ENCODE measurements at regions not wholly inside any gene's neighbourhood (a gene's known extent, or its start where the extent isn't known, plus 50 kb on each side); places are given as distances from the start of the nearest gene placed in this dataset.
"Not testable (repeated sequence)": the region's sequence is repeated elsewhere in the genome, so short reads cannot be mapped to it uniquely, and the experiment has no call there.

DNA sequence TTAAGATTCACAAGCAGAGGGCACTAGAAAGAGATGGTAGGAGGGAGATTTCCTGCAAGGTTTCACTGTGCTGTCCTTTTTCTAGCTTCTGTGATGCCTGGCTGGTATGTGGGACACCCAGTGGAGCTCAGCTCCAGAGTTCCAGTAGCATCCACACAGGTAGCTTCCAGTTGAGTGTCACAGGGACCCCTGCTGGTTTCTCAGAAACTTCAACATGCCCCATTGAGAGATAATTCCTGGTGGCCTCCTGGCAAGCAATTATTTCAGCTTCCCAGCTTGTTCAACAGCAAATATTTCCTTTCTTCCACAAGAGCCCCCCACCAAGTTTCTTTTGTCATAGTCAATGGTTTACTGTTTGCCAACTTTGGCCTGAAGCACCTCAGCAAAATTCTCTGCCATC, 858.7 kb downstream of the REEP3 start:
- no peaks in the 10 kb centered on the region for H3K36me3 Mint-ChIP-seq
- H3K27me3 Mint-ChIP-seq, result no peaks in the 10 kb centered on the region
- H3K27ac Mint-ChIP-seq, result no peak overlapping the region
- H3K4me3 Mint-ChIP-seq, result no peak overlapping the region
- no peak for ATAC-seq
- no peaks in the 10 kb centered on the region for H3K4me1 Mint-ChIP-seq (ENCODE audit: low read depth in 2 of 2)
- no peak for DNase-seq (ENCODE audit: low spot score)
- H3K9me3 Mint-ChIP-seq, result no peaks in the 10 kb centered on the region

DNA sequence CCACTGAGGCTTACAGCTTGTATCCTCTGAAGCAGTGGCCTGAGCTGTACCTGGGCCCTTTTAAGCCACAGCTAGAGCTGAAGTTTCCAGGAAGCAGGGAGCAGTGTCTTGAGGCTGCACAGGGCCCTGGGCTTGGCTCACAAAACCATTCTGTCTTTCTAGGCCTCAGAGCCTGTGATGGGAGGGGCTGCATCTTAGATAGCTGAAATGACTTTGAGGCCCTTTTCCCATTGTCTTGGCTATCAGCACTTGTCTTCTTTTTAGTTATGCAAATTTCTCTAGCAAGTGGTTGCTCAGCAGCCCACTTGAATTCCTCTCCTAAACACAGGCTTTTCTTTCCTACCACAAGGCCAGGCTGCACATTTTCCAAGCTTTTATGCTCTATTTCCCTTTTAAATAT, 864.2 kb downstream of the REEP3 start:
- DNase-seq (ENCODE audit: low spot score) (no peak), ATAC-seq (no peak)
- Mint-ChIP-seq H3K4me3 (no peak overlapping the region), H3K27ac (no peak overlapping the region), H3K27me3 (no peaks in the 10 kb centered on the region), H3K9me3 (peaks cover 9% of the 10 kb centered on the region), H3K36me3 (no peaks in the 10 kb centered on the region), H3K4me1 (ENCODE audit: low read depth in 2 of 2) (no peaks in the 10 kb centered on the region)

DNA sequence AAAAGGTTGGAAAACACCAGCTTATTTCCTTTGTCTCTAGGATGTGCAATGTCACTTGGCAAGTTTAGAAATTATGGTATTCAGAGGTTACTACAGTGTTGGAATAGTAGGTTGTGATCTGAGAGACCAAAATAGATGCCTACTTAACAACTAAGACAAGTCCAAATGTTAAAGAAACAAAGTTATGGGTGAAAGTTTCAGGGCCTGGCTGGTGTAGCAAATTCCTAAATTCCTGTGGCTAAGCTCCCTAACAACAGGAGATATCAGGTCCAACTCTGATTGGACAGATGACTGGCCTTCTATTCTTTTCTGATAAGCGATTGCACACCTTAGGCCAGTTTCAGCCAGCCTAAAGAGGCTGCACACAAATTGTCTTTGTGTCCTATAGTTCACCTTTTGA, 873.5 kb downstream of the REEP3 start:
- no peak for DNase-seq (ENCODE audit: low spot score)
- Mint-ChIP-seq H3K36me3 (no peaks in the 10 kb centered on the region), H3K9me3 (peaks cover 13% of the 10 kb centered on the region)

DNA sequence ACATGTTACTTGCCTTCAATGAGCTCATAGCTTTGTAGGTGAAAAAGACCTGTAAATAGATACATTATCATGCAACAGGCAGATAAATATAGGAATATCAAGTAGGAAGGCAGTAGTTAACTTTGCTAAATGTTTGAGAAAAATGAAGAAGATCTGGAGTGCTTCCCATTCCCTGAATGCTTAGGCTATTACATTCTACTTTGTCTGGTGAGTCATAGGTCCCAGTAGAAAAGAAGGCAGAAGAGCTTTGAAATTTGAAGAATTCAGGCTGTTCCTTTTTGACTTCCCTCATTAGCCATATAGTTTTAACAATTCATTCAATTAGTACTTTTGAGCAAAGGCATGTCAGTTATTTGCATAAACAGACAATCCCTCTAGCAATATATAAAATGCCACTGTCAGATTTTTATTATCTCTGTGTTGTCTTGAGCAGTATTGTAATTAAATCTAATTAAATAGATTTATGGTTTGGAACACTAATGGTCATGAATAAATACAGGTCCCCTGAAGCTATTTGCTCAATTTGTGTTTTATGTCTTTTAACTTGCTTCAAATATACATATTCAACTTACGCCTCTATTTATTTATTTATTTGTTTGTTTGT, 875.0 kb downstream of the REEP3 start:
- no peak overlapping the region for H3K4me3 Mint-ChIP-seq
- ATAC-seq, result no peak
- no peak for DNase-seq (ENCODE audit: low spot score)
- H3K36me3 Mint-ChIP-seq, result no peaks in the 10 kb centered on the region
- no peaks in the 10 kb centered on the region for H3K4me1 Mint-ChIP-seq (ENCODE audit: low read depth in 2 of 2)
- H3K27ac Mint-ChIP-seq, result no peak overlapping the region
- H3K9me3 Mint-ChIP-seq, result peaks cover 17% of the 10 kb centered on the region
- H3K27me3 Mint-ChIP-seq, result no peaks in the 10 kb centered on the region

More for the DNA sequence above, 873.5 kb downstream of the REEP3 start:
- ATAC-seq, result no peak
- Mint-ChIP-seq H3K4me1 (ENCODE audit: low read depth in 2 of 2) (no peaks in the 10 kb centered on the region), H3K4me3 (no peak overlapping the region), H3K27ac (no peak overlapping the region), H3K27me3 (no peaks in the 10 kb centered on the region)

DNA sequence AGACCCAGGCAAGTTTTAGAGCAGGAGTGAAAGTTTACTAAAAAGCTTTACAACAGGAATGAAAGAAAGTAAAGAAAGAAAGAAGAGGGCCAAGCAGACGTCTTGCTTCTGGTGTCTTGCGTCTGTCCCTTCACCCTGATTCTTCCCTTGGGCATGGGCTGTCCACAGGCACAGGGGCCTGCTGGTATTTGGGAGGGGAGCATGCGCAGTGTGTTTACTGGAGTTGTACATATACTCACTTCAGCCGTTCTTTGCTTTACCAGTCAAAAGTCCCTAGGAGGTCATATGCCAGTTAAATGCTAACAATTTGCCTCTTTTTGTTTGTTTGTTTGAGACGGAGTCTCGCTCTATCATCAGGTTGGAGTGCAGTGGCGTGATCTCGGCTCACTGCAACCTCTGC, 875.9 kb downstream of the REEP3 start:
- Mint-ChIP-seq H3K9me3 (peaks cover 17% of the 10 kb centered on the region), H3K4me1 (ENCODE audit: low read depth in 2 of 2) (no peaks in the 10 kb centered on the region), H3K36me3 (no peaks in the 10 kb centered on the region), H3K27ac (no peak overlapping the region), H3K4me3 (no peak overlapping the region), H3K27me3 (no peaks in the 10 kb centered on the region)
- ATAC-seq (no peak), DNase-seq (ENCODE audit: low spot score) (no peak)

DNA sequence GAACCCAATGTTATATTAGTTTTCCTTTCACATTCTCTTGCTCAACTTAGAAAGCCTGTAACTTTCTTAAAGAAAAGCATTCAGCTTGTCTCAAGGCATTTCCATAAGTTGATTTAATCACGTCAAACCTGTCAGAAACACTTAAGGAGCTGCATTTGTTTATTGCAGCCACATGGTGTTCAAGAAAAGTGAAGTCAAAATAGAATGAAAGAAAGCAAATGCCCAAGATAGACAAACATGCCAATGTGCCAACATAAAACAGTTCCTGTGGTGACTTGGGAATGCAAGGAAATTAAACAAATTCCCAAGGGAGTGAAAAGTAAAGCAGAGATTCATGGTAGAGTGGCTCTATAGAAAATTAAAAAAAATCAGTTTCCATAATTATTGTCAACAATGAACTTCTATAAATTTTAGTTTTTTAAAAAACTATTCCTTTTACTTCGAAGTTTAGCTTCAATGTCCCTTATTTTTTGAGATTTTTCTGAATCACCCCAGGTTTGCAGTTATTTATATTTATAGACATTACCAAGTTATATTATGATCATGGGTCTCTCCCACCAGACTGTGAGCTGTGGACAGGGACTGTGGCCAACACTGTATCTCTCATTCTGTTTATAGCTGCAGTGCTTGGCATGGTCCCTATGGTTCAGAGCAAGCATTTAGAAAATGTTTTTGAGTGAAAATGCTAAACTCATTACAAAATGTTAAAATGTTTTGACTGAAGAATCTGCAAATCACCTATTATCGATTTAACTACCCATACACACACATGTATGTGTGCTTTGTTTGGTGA, 887.4 kb downstream of the REEP3 start:
- ATAC-seq, result no peak
- H3K27ac Mint-ChIP-seq, result no peak overlapping the region
- no peaks in the 10 kb centered on the region for H3K4me1 Mint-ChIP-seq (ENCODE audit: low read depth in 2 of 2)
- H3K27me3 Mint-ChIP-seq, result no peaks in the 10 kb centered on the region
- no peak for DNase-seq (ENCODE audit: low spot score)
- H3K36me3 Mint-ChIP-seq, result no peaks in the 10 kb centered on the region
- no peak overlapping the region for H3K4me3 Mint-ChIP-seq
- H3K9me3 Mint-ChIP-seq, result peaks cover 18% of the 10 kb centered on the region

DNA sequence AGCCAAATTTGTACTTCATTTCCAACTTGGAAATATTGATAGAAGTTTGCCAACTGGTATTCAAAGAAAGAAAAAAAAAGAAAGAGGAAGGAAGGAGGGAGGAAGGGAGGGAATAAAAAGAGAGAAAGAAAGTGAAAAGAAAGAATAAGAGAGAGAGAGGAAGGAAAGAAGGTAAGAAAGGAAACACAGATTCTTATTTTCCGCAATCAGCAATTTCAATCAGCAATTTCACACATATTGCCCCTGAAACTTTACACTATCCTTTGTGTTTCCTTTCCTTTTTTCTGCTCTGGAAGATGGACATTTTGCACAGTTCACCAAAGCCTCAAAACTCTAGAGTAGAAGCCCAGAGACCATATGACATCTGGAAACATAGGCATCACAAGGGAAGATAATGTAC, 888.1 kb downstream of the REEP3 start:
- DNase-seq (ENCODE audit: low spot score) (no peak), ATAC-seq (no peak)
- Mint-ChIP-seq H3K4me3 (no peak overlapping the region), H3K4me1 (ENCODE audit: low read depth in 2 of 2) (no peaks in the 10 kb centered on the region), H3K9me3 (peaks cover 18% of the 10 kb centered on the region), H3K27ac (no peak overlapping the region), H3K36me3 (no peaks in the 10 kb centered on the region), H3K27me3 (no peaks in the 10 kb centered on the region)

DNA sequence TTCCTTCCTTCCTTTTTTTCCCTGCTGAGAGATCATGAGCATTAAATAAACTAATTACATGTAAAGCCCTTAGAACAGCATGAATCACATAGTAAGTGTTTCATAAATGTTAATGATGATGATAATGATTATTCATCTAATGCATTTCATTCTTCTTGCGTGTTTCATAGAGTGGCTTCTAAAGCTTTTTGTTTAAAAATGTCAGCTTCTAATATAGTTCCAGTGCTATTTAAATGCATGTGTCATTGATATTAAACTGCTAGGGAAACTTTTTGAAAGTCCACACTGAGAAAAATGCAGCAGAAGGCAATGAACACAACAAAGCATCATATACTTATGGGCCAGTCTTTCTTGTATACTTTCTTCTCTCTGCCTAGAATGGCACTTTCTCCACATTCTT, 894.8 kb downstream of the REEP3 start:
- H3K27ac Mint-ChIP-seq, result no peak overlapping the region
- H3K4me1 Mint-ChIP-seq (ENCODE audit: low read depth in 2 of 2), result no peaks in the 10 kb centered on the region
- DNase-seq (ENCODE audit: low spot score), result no peak
- H3K36me3 Mint-ChIP-seq, result no peaks in the 10 kb centered on the region
- no peak overlapping the region for H3K4me3 Mint-ChIP-seq
- no peak for ATAC-seq
- peaks cover 12% of the 10 kb centered on the region for H3K9me3 Mint-ChIP-seq
- H3K27me3 Mint-ChIP-seq, result no peaks in the 10 kb centered on the region

DNA sequence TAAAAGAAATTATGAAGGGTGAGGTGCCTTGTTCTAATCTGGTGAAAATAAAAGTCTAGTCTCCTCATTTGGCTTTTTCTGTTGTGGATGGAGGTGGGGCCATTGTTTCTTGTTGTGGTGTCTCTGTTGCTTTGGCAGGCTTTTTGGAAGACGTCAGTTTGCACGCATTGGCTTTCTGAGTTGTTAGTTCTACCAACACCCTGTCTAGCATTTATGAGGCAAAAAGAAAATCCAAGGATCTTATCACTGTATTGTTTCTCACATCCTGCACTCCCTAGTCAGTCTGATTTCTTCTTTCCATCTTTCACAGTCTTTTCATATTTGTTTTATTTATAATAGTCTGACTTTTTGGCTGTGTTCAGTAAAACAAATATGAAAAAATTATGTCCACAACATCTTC, 898.3 kb downstream of the REEP3 start:
- Mint-ChIP-seq H3K27ac (no peak overlapping the region), H3K4me3 (no peak overlapping the region), H3K36me3 (no peaks in the 10 kb centered on the region), H3K27me3 (no peaks in the 10 kb centered on the region), H3K9me3 (peaks cover 7% of the 10 kb centered on the region), H3K4me1 (ENCODE audit: low read depth in 2 of 2) (no peaks in the 10 kb centered on the region)
- DNase-seq (ENCODE audit: low spot score), result no peak
- no peak for ATAC-seq

DNA sequence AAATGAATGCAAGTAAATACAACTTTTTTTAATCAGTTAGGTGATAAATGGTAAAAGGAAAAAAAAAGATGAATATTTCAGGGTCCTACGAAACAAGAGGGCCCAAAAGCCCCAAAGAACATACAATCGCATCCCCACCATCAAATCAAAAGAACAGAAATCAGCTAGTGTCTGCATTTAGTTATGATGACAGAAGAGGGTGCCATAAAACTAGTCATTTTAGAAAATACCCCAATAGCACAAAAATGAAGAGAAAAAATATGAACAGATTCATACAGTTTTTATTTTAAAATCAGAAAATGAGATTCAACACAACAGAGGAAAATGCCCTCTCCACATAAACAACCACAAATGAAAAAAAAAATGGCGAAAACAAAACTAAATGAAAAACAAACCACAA, 905.5 kb downstream of the REEP3 start:
- Mint-ChIP-seq H3K36me3 (no peaks in the 10 kb centered on the region), H3K27ac (no peak overlapping the region), H3K9me3 (peaks cover 2% of the 10 kb centered on the region), H3K27me3 (no peaks in the 10 kb centered on the region), H3K4me1 (ENCODE audit: low read depth in 2 of 2) (no peaks in the 10 kb centered on the region), H3K4me3 (no peak overlapping the region)
- ATAC-seq (no peak), DNase-seq (ENCODE audit: low spot score) (no peak)

DNA sequence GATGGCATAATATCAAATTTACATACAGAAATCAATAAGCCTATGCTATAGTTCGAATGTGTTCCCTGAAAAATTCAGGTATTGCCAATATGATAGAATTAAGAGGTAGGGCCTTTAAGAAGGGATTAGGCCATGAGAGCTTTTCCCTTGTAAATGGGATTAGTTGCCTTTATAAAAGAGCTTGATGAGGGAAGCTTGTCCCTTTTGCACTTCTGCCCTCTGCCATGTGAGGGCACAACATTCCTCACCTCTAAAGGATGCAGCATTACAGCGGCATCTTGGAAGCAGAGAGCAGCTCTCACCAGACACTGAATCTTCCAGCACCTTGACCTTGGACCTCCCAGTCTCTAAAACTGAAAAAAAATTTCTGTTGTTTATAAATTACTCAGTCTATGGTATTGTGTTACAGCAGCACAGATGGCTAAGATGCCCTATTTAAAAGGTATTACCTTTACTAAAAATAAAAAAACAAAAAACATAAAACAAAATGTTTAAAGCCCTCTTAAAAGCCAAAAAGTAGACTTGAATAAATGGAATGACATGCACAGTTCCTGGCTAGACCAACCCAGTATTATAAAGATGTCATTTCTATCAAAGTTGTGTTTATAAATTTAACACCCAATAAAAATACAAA, 909.6 kb downstream of the REEP3 start:
- DNase-seq (ENCODE audit: low spot score), result no peak
- Mint-ChIP-seq H3K4me3 (no peak overlapping the region), H3K4me1 (ENCODE audit: low read depth in 2 of 2) (no peaks in the 10 kb centered on the region), H3K27ac (no peak overlapping the region), H3K9me3 (peaks cover 2% of the 10 kb centered on the region), H3K36me3 (no peaks in the 10 kb centered on the region), H3K27me3 (no peaks in the 10 kb centered on the region)
- ATAC-seq, result no peak

DNA sequence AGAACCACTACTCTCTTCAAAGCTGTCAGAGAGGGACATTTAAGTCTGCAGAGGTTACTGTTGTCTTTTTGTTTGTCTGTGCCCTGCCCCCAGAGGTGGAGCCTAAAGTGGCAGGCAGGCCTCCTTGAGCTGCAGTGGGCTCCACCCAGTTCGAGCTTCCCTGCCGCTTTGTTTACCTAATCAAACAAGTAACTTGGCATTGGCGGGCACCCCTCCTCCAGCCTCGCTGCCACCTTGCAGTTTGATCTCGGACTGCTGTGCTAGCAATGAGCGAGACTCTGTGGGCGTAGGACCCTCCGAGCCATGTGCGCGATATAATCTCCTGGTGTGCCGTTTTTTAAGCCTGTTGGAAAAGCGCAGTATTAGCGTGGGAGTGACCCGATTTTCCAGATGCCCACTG, 920.7 kb downstream of the REEP3 start:
- peaks cover 14% of the 10 kb centered on the region for H3K9me3 Mint-ChIP-seq
- not testable (repeated sequence) for DNase-seq (ENCODE audit: low spot score); H3K27ac Mint-ChIP-seq; H3K27me3 Mint-ChIP-seq; H3K4me1 Mint-ChIP-seq (ENCODE audit: low read depth in 2 of 2); H3K4me3 Mint-ChIP-seq; ATAC-seq
- H3K36me3 Mint-ChIP-seq, result peaks cover 18% of the 10 kb centered on the region

DNA sequence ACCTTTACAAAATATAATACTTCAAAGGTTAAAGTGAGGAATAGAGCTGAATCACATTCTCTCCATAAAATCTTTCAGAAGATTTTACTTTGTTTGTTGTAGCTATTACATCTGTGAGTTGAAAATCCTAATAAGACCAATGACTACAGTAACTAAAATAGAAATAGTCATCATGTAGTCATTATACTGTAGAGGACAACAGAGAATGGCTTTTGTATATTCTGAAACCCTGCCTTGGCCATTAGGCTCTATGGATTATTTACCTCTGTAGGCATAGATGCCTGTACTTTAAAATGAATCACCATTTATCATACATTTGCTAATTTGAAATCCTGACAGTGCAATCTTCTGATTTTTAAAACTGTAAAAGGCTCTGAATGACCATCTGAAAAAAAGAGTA, 923.0 kb downstream of the REEP3 start:
- H3K27ac Mint-ChIP-seq, result no peak overlapping the region
- no peaks in the 10 kb centered on the region for H3K4me1 Mint-ChIP-seq (ENCODE audit: low read depth in 2 of 2)
- H3K9me3 Mint-ChIP-seq, result peaks cover 11% of the 10 kb centered on the region

DNA sequence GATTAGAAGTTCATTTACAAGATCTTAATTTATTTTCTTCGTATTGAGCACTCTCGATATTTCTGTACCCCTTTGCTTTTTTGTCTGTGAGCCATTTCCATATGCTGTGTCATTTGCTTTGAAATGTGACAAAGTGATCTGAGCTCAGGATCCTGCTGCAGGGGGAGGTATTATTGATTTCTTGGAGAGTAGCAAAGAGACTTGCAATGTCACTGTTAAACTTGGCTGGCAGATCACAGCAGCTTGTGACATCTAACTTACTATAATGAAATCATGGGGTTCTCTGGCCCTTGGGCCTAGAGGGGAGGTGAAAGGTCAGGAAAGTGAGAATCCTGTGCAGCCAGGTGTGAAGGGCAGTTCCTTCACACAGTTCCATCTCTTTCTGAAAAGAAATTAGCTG, 923.4 kb downstream of the REEP3 start:
- H3K4me1 Mint-ChIP-seq (ENCODE audit: low read depth in 2 of 2), result no peaks in the 10 kb centered on the region

More for the DNA sequence above, 923.0 kb downstream of the REEP3 start:
- DNase-seq (ENCODE audit: low spot score) (no peak), ATAC-seq (no peak)
- Mint-ChIP-seq H3K36me3 (peaks cover 14% of the 10 kb centered on the region), H3K27me3 (no peaks in the 10 kb centered on the region), H3K4me3 (no peak overlapping the region)

More for the DNA sequence above, 923.4 kb downstream of the REEP3 start:
- no peak for ATAC-seq
- Mint-ChIP-seq H3K4me3 (no peak overlapping the region), H3K36me3 (peaks cover 10% of the 10 kb centered on the region), H3K27me3 (no peaks in the 10 kb centered on the region), H3K27ac (no peak overlapping the region), H3K9me3 (peaks cover 7% of the 10 kb centered on the region)
- DNase-seq (ENCODE audit: low spot score), result no peak

Data from natural killer cell treated with Interleukin-12 subunit alpha and Interleukin-12 subunit beta and Interleukin-15 and Interleukin-18, amount 100 ng/mL, for 72 hours (primary cell).